T-cell (primary cell): ENCODE measurements at regions not wholly inside any gene's neighbourhood (a gene's known extent, or its start where the extent isn't known, plus 50 kb on each side); places are given as distances from the start of the nearest gene placed in this dataset.

Source experiments
- ATAC-seq, 4 experiments: fragments of 200-7000 bp in 3 of 4; fragments of 150-1000 bp in 1 of 4; cut with Tn5 transposase; replicated peaks in 1 of 4; 1 replicate in 3 of 4; 2 replicates in 1 of 4; pipeline ENCODE4 v1.10.0; 2021; ENCODE audit warnings: moderate library complexity in 3 of 4, mild to moderate bottlenecking in 2 of 4, moderate number of reproducible peaks in 1 of 4
- CTCF ChIA-PET, 2 donors: fragments of 300-600 bp; sonication (Branson Sonifier 250); formaldehyde crosslinking; loops; one replicate each; lab custom pipeline; 2022; ENCODE audit warnings: antibody characterized with exemption in 2 of 2; lab: Charles Lee
- POLR2A ChIA-PET, 2 donors: fragments of 300-600 bp; sonication (Branson Sonifier 250); formaldehyde crosslinking; loops; one replicate each; lab custom pipeline; 2022; ENCODE audit warnings: antibody characterized with exemption in 2 of 2; lab: Charles Lee
- DNase-seq, 35 experiments: peaks; one replicate each; pipeline versions ENCODE4 v3.0.0 to v3.0.0-alpha.2; 2013 to 2023
- H3K27ac ChIP-seq: one replicate; pipeline ENCODE4 v1.5.1; 2013; ENCODE audit warnings: low read length
- H3K27me3 ChIP-seq, 2 experiments: replicated peaks in 1 of 2; 1 replicate in 1 of 2; 2 replicates in 1 of 2; pipeline versions ENCODE4 v1.6.1 to v1.7.0; 2013; ENCODE audit warnings: low read length in 1 of 2, mixed read lengths in 1 of 2; ENCODE audit not compliant: control insufficient read depth in 2 of 2, insufficient read depth in 2 of 2; ENCODE audit errors: extremely low read depth in 1 of 2
- H3K36me3 ChIP-seq, 2 donors: 1 replicate in 1 of 2; 2 replicates in 1 of 2; pipeline versions ENCODE4 v1.6.1 to v1.7.0; 2013; ENCODE audit warnings: low read length in 1 of 2; ENCODE audit not compliant: control insufficient read depth in 2 of 2, insufficient read depth in 1 of 2; ENCODE audit errors: extremely low read depth in 1 of 2
- H3K4me1 ChIP-seq, 2 experiments: 1 replicate in 1 of 2; 2 replicates in 1 of 2; pipeline versions ENCODE4 v1.6.1 to v1.7.0; 2013; ENCODE audit warnings: low read length in 2 of 2, mixed read lengths in 1 of 2; ENCODE audit not compliant: insufficient read depth in 2 of 2, control insufficient read depth in 1 of 2; ENCODE audit errors: extremely low read depth in 1 of 2
- H3K4me3 ChIP-seq, 2 donors: 1 replicate in 1 of 2; 2 replicates in 1 of 2; pipeline versions ENCODE4 v1.5.1 to v1.7.0; 2013; ENCODE audit warnings: mild to moderate bottlenecking in 2 of 2, low read length in 1 of 2, moderate library complexity in 1 of 2; ENCODE audit not compliant: control insufficient read depth in 1 of 2; ENCODE audit errors: extremely low read depth in 1 of 2
- H3K9me3 ChIP-seq: 2 replicates; pipeline ENCODE4 v1.7.0; 2013
- H3K27ac Mint-ChIP-seq, 2 donors: one replicate each; pipeline ENCODE4 v1.8.0; 2020 to 2021; ENCODE audit warnings: mild to moderate bottlenecking in 2 of 2, mixed read lengths in 2 of 2
- H3K27me3 Mint-ChIP-seq, 2 donors: one replicate each; pipeline ENCODE4 v1.8.0; 2021 to 2022; ENCODE audit warnings: mixed read lengths in 2 of 2
- H3K36me3 Mint-ChIP-seq: one replicate; pipeline ENCODE4 v1.8.0; 2021; ENCODE audit warnings: mixed read lengths
- H3K4me1 Mint-ChIP-seq, 3 donors: one replicate each; pipeline ENCODE4 v1.8.0; 2020 to 2022; ENCODE audit warnings: mixed read lengths in 3 of 3, mild to moderate bottlenecking in 1 of 3
- H3K4me3 Mint-ChIP-seq, 3 donors: one replicate each; pipeline ENCODE4 v1.8.0; 2020 to 2022; ENCODE audit warnings: mild to moderate bottlenecking in 3 of 3, mixed read lengths in 3 of 3, moderate library complexity in 3 of 3
- H3K9me3 Mint-ChIP-seq, 3 donors: one replicate each; pipeline ENCODE4 v1.8.0; 2020 to 2022; ENCODE audit warnings: mixed read lengths in 3 of 3
- WGBS: methylation state at CpG from one replicate; pipeline ENCODE4 v1.1.5; 2013; ENCODE audit warnings: missing lambda C conversion rate; ENCODE audit not compliant: insufficient coverage; 5-methylcytosine and 5-hydroxymethylcytosine counted together

- Mint-ChIP-seq H3K27me3 (no peaks in the 10 kb centered on the region), H3K27ac (no peak overlapping the region), H3K9me3 (peaks cover 6 to 22% (median 13%) of the 10 kb centered on the region in 3 donors), H3K36me3 (peaks cover 4% of the 10 kb centered on the region), H3K4me1 (peaks cover 0 to 2% (median 0%) of the 10 kb centered on the region in 3 donors), H3K4me3 (no peak overlapping the region)
- H3K4me1 ChIP-seq, result no peaks in the 10 kb centered on the region
- peaks cover 0 to 6% of the 10 kb centered on the region in 2 experiments for H3K27me3 ChIP-seq
- POLR2A ChIA-PET, result interaction anchor here in 1 of 2 donors (0.5 kb wide), 1 partner anchor 75 kb away, joined by 5 read pairs; no protein-coding TSS in a partner anchor
- CTCF ChIA-PET, result interaction anchor here in 1 of 2 donors (0.6 kb wide), 1 partner anchor 68 kb away, joined by 4 read pairs; no protein-coding TSS in a partner anchor
- no peak for DNase-seq
- H3K9me3 ChIP-seq, result no peaks in the 10 kb centered on the region
- H3K4me3 ChIP-seq, result no peak overlapping the region
- H3K36me3 ChIP-seq, result peaks cover 0 to 7% of the 10 kb centered on the region in 2 donors
- no CpG with 5 or more reads among the region's 1 CpG for WGBS
- H3K27ac ChIP-seq, result no peak overlapping the region
- no peak for ATAC-seq
These were observed 136.2 kb upstream of the TIAM1 start for GRCh38 chr21:31480228-31480627.

- Mint-ChIP-seq H3K9me3 (peaks cover under 1 to 18% (median 8%) of the 10 kb centered on the region in 3 donors), H3K27me3 (no peaks in the 10 kb centered on the region), H3K36me3 (peaks cover 1% of the 10 kb centered on the region), H3K27ac (no peak overlapping the region), H3K4me3 (no peak overlapping the region), H3K4me1 (peaks cover 0 to 5% (median 0%) of the 10 kb centered on the region in 3 donors)
- Histone ChIP-seq H3K27me3 (peaks cover 0 to 6% of the 10 kb centered on the region in 2 experiments), H3K36me3 (peaks cover 0 to 7% of the 10 kb centered on the region in 2 donors), H3K27ac (no peak overlapping the region), H3K9me3 (no peaks in the 10 kb centered on the region), H3K4me3 (no peak overlapping the region), H3K4me1 (no peaks in the 10 kb centered on the region)
- ChIA-PET POLR2A (no interaction called here), CTCF (interaction anchor here in 1 of 2 donors (0.6 kb wide), 1 partner anchor 69 kb away, joined by 4 read pairs; no protein-coding TSS in a partner anchor)
- no peak for DNase-seq
- 84% methylated on average over 6 of the region's 6 CpGs for WGBS
- ATAC-seq, result no peak
These were observed 135.7 kb upstream of the TIAM1 start for GRCh38 chr21:31479714-31480113.

GRCh38 chr21:31479222-31479621, 135.2 kb upstream of the TIAM1 start:
- H3K27me3 Mint-ChIP-seq, result no peaks in the 10 kb centered on the region
- 100% methylated on average over 5 of the region's 8 CpGs for WGBS

GRCh38 chr21:31476263-31477022, 132.4 kb upstream of the TIAM1 start:
- DNase-seq (no peak), ATAC-seq (no peak)
- H3K36me3 Mint-ChIP-seq, result no peaks in the 10 kb centered on the region
- Histone ChIP-seq H3K9me3 (no peaks in the 10 kb centered on the region), H3K27ac (no peak overlapping the region), H3K4me3 (no peak overlapping the region), H3K4me1 (no peaks in the 10 kb centered on the region), H3K27me3 (no peaks in the 10 kb centered on the region), H3K36me3 (peaks cover 0 to 3% of the 10 kb centered on the region in 2 donors)
- peaks cover 0 to 5% (median 0%) of the 10 kb centered on the region in 3 donors for H3K4me1 Mint-ChIP-seq
- POLR2A ChIA-PET, result interaction anchor here in 1 of 2 donors (0.6 kb wide), 1 partner anchor 17 kb away, joined by 3 read pairs; no protein-coding TSS in a partner anchor
- H3K27me3 Mint-ChIP-seq, result no peaks in the 10 kb centered on the region
- 83% methylated on average over 5 of the region's 11 CpGs for WGBS
- H3K4me3 Mint-ChIP-seq, result no peak overlapping the region
- peaks cover 0 to 6% (median 2%) of the 10 kb centered on the region in 3 donors for H3K9me3 Mint-ChIP-seq
- H3K27ac Mint-ChIP-seq, result no peak overlapping the region
- CTCF ChIA-PET, result interaction anchor here in 1 of 2 donors (1.0 kb wide), 1 partner anchor 11 kb away, joined by 3 read pairs; no protein-coding TSS in a partner anchor

More at GRCh38 chr21:31479222-31479621, 135.2 kb upstream of the TIAM1 start:
- H3K4me3 Mint-ChIP-seq, result no peak overlapping the region
- no peaks in the 10 kb centered on the region for H3K36me3 Mint-ChIP-seq
- POLR2A ChIA-PET, result no interaction called here
- no peak overlapping the region for H3K4me3 ChIP-seq
- DNase-seq, result no peak
- H3K4me1 ChIP-seq, result no peaks in the 10 kb centered on the region
- H3K36me3 ChIP-seq, result peaks cover 0 to 7% of the 10 kb centered on the region in 2 donors
- no peak overlapping the region for H3K27ac ChIP-seq
- CTCF ChIA-PET, result no interaction called here
- no peak overlapping the region for H3K27ac Mint-ChIP-seq
- peaks cover 0 to 14% (median 6%) of the 10 kb centered on the region in 3 donors for H3K9me3 Mint-ChIP-seq
- peaks cover 0 to 6% of the 10 kb centered on the region in 2 experiments for H3K27me3 ChIP-seq
- peaks cover 0 to 5% (median 0%) of the 10 kb centered on the region in 3 donors for H3K4me1 Mint-ChIP-seq
- no peak for ATAC-seq
- no peaks in the 10 kb centered on the region for H3K9me3 ChIP-seq

- ChIA-PET CTCF (no interaction called here), POLR2A (no interaction called here)
- Histone ChIP-seq H3K36me3 (no peaks in the 10 kb centered on the region), H3K9me3 (no peaks in the 10 kb centered on the region), H3K27me3 (no peaks in the 10 kb centered on the region), H3K27ac (no peak overlapping the region), H3K4me1 (no peaks in the 10 kb centered on the region), H3K4me3 (no peak overlapping the region)
- Mint-ChIP-seq H3K4me3 (no peak overlapping the region), H3K27me3 (no peaks in the 10 kb centered on the region), H3K9me3 (peaks cover 0 to 2% (median 0%) of the 10 kb centered on the region in 3 donors), H3K27ac (no peak overlapping the region), H3K36me3 (no peaks in the 10 kb centered on the region), H3K4me1 (peaks cover 0 to 5% (median 0%) of the 10 kb centered on the region in 3 donors)
- ATAC-seq (no peak), DNase-seq (no peak)
- WGBS, result 100% methylated on average over 1 of the region's 5 CpGs
These were observed 131.2 kb upstream of the TIAM1 start for GRCh38 chr21:31475223-31475622.

- Histone ChIP-seq H3K4me1 (no peaks in the 10 kb centered on the region), H3K36me3 (no peaks in the 10 kb centered on the region), H3K4me3 (no peak overlapping the region), H3K27ac (no peak overlapping the region), H3K27me3 (no peaks in the 10 kb centered on the region), H3K9me3 (no peaks in the 10 kb centered on the region)
- Mint-ChIP-seq H3K9me3 (peaks cover 0 to 2% (median 0%) of the 10 kb centered on the region in 3 donors), H3K4me3 (no peak overlapping the region), H3K36me3 (no peaks in the 10 kb centered on the region), H3K27me3 (no peaks in the 10 kb centered on the region), H3K27ac (no peak overlapping the region), H3K4me1 (peaks cover 0 to 5% (median 0%) of the 10 kb centered on the region in 3 donors)
- DNase-seq (no peak), ATAC-seq (no peak)
- ChIA-PET CTCF (no interaction called here), POLR2A (no interaction called here)
- WGBS, result 87% methylated on average over 4 of the region's 8 CpGs
These were observed 129.8 kb upstream of the TIAM1 start for GRCh38 chr21:31473685-31474345.
